CD4-positive, alpha-beta T cell treated with Interleukin-15 for 1 hour (primary cell): ENCODE measurements at regions not wholly inside any gene's neighbourhood (a gene's known extent, or its start where the extent isn't known, plus 50 kb on each side); places are given as distances from the start of the nearest gene placed in this dataset.

Experiments
- DNase-seq: peaks from one replicate; pipeline ENCODE4 v3.0.0-alpha.2; 2020

GRCh38 chr2:204012072-204012653 is 75.6 kb downstream of the ICOS start:
- DNase-seq = no peak

GRCh38 chr2:204015118-204015843 is 78.7 kb downstream of the ICOS start:
- DNase-seq = peak; percentile 35

- no peak for DNase-seq
Observed at GRCh38 chr2:204018717-204019116, 82.2 kb downstream of the ICOS start.

- DNase-seq = no peak
Observed at GRCh38 chr2:204019572-204020501, 83.3 kb downstream of the ICOS start.

GRCh38 chr2:204021290-204022081 is 84.9 kb downstream of the ICOS start:
- no peak for DNase-seq

- no peak for DNase-seq
Observed at GRCh38 chr2:204022550-204022949, 86.0 kb downstream of the ICOS start.

GRCh38 chr2:204023088-204023487 is 86.5 kb downstream of the ICOS start:
- no peak for DNase-seq

GRCh38 chr2:204024503-204024902 is 87.9 kb downstream of the ICOS start:
- no peak for DNase-seq

- no peak for DNase-seq
Observed at GRCh38 chr2:204024906-204025475, 88.4 kb downstream of the ICOS start.

- no peak for DNase-seq
Observed at GRCh38 chr2:204026294-204026693, 89.7 kb downstream of the ICOS start.

GRCh38 chr2:204027091-204027490 is 90.5 kb downstream of the ICOS start:
- no peak for DNase-seq

GRCh38 chr2:204030322-204030721 is 93.8 kb downstream of the ICOS start:
- DNase-seq = no peak

GRCh38 chr2:204031056-204031455 is 94.5 kb downstream of the ICOS start:
- DNase-seq = no peak

- no peak for DNase-seq
Observed at GRCh38 chr2:204032301-204032700, 95.7 kb downstream of the ICOS start.

GRCh38 chr2:204033611-204034495 is 97.3 kb downstream of the ICOS start:
- DNase-seq = no peak

- DNase-seq = no peak
Observed at GRCh38 chr2:204036706-204037105, 100.1 kb downstream of the ICOS start.

- DNase-seq = no peak
Observed at GRCh38 chr2:204037286-204037685, 100.7 kb downstream of the ICOS start.

- no peak for DNase-seq
Observed at GRCh38 chr2:204039298-204039838, 102.8 kb downstream of the ICOS start.

GRCh38 chr2:204040016-204040415 is 103.5 kb downstream of the ICOS start:
- DNase-seq = no peak

GRCh38 chr2:204042401-204042800 is 105.8 kb downstream of the ICOS start:
- DNase-seq = no peak

- DNase-seq = no peak
Observed at GRCh38 chr2:204046145-204046544, 109.6 kb downstream of the ICOS start.
